ENCODE measurements at regions not wholly inside any gene's neighbourhood (a gene's known extent, or its start where the extent isn't known, plus 50 kb on each side); places are given as distances from the start of the nearest gene placed in this dataset.

- WGBS, 2 donors, result 61 to 81% methylated on average over 4 of the region's 4 CpGs
- ATAC-seq (ENCODE audit: insufficient read depth, low FRiP score) (no peak), DNase-seq (no peak)
- H3K9ac ChIP-seq (ENCODE audit: insufficient read depth in 1 of 2, low read length in 2 of 2), result no peak overlapping the region
- TF ChIP-seq CTCF (IDR thresholded peaks at IDR 0.05; ENCODE audit: control extremely low read depth, extremely low read depth), result no peak
- H3K36me3 ChIP-seq (ENCODE audit: control insufficient read depth in 4 of 4, insufficient read depth in 4 of 4, low read length in 4 of 4), result no peaks in the 10 kb centered on the region
- H3K27me3 ChIP-seq (ENCODE audit: control insufficient read depth in 3 of 3, insufficient read depth in 3 of 3, low read length in 2 of 3), result no peaks in the 10 kb centered on the region
- no peaks in the 10 kb centered on the region for H3K9me3 ChIP-seq (ENCODE audit: control insufficient read depth in 4 of 4, insufficient read depth in 3 of 4, low read length in 3 of 4)
- no peaks in the 10 kb centered on the region for H3K4me1 ChIP-seq (ENCODE audit: control insufficient read depth in 5 of 5, insufficient read depth in 5 of 5, low read length in 5 of 5)
- H3K27ac ChIP-seq (ENCODE audit: low read depth in 1 of 2, low read length in 1 of 2), result no peak overlapping the region
- no peak overlapping the region for H3K4me3 ChIP-seq
Measured at GRCh38 chr4:180423712-180424057, 1819.5 kb upstream of the TENM3 start.

GRCh38 chr4:180426938-180427337 lies 1816.3 kb upstream of the TENM3 start:
- Histone ChIP-seq H3K9ac (ENCODE audit: insufficient read depth in 1 of 2, low read length in 2 of 2) (no peak overlapping the region), H3K36me3 (ENCODE audit: control insufficient read depth in 4 of 4, insufficient read depth in 4 of 4, low read length in 4 of 4) (no peaks in the 10 kb centered on the region), H3K27me3 (ENCODE audit: control insufficient read depth in 3 of 3, insufficient read depth in 3 of 3, low read length in 2 of 3) (no peaks in the 10 kb centered on the region), H3K4me3 (no peak overlapping the region), H3K9me3 (ENCODE audit: control insufficient read depth in 4 of 4, insufficient read depth in 3 of 4, low read length in 3 of 4) (no peaks in the 10 kb centered on the region), H3K4me1 (ENCODE audit: control insufficient read depth in 5 of 5, insufficient read depth in 5 of 5, low read length in 5 of 5) (no peaks in the 10 kb centered on the region), H3K27ac (ENCODE audit: low read depth in 1 of 2, low read length in 1 of 2) (no peak overlapping the region)
- 73 to 90% methylated on average over 3 of the region's 3 CpGs for WGBS, 2 donors
- no peak for TF ChIP-seq CTCF (IDR thresholded peaks at IDR 0.05; ENCODE audit: control extremely low read depth, extremely low read depth)
- DNase-seq (no peak), ATAC-seq (ENCODE audit: insufficient read depth, low FRiP score) (no peak)

GRCh38 chr4:180430283-180430682 lies 1812.9 kb upstream of the TENM3 start:
- Histone ChIP-seq H3K36me3 (ENCODE audit: control insufficient read depth in 4 of 4, insufficient read depth in 4 of 4, low read length in 4 of 4) (no peaks in the 10 kb centered on the region), H3K27ac (ENCODE audit: low read depth in 1 of 2, low read length in 1 of 2) (no peak overlapping the region), H3K4me1 (ENCODE audit: control insufficient read depth in 5 of 5, insufficient read depth in 5 of 5, low read length in 5 of 5) (no peaks in the 10 kb centered on the region), H3K9me3 (ENCODE audit: control insufficient read depth in 4 of 4, insufficient read depth in 3 of 4, low read length in 3 of 4) (no peaks in the 10 kb centered on the region), H3K27me3 (ENCODE audit: control insufficient read depth in 3 of 3, insufficient read depth in 3 of 3, low read length in 2 of 3) (no peaks in the 10 kb centered on the region), H3K4me3 (no peak overlapping the region), H3K9ac (ENCODE audit: insufficient read depth in 1 of 2, low read length in 2 of 2) (no peak overlapping the region)
- 63 to 69% methylated on average over 7 of the region's 7 CpGs for WGBS, 2 donors
- TF ChIP-seq CTCF (IDR thresholded peaks at IDR 0.05; ENCODE audit: control extremely low read depth, extremely low read depth), result no peak
- no peak for DNase-seq
- ATAC-seq (ENCODE audit: insufficient read depth, low FRiP score), result no peak

- Histone ChIP-seq H3K27me3 (ENCODE audit: control insufficient read depth in 3 of 3, insufficient read depth in 3 of 3, low read length in 2 of 3) (no peaks in the 10 kb centered on the region), H3K27ac (ENCODE audit: low read depth in 1 of 2, low read length in 1 of 2) (no peak overlapping the region), H3K9ac (ENCODE audit: insufficient read depth in 1 of 2, low read length in 2 of 2) (no peak overlapping the region), H3K4me3 (no peak overlapping the region), H3K9me3 (ENCODE audit: control insufficient read depth in 4 of 4, insufficient read depth in 3 of 4, low read length in 3 of 4) (no peaks in the 10 kb centered on the region), H3K36me3 (ENCODE audit: control insufficient read depth in 4 of 4, insufficient read depth in 4 of 4, low read length in 4 of 4) (no peaks in the 10 kb centered on the region), H3K4me1 (ENCODE audit: control insufficient read depth in 5 of 5, insufficient read depth in 5 of 5, low read length in 5 of 5) (no peaks in the 10 kb centered on the region)
- WGBS, 2 donors, result 14 to 23% methylated on average over 3 of the region's 3 CpGs
- no peak for ATAC-seq (ENCODE audit: insufficient read depth, low FRiP score)
- TF ChIP-seq CTCF (IDR thresholded peaks at IDR 0.05; ENCODE audit: control extremely low read depth, extremely low read depth), result no peak
- no peak for DNase-seq
Measured at GRCh38 chr4:180434131-180434895, 1808.9 kb upstream of the TENM3 start.
